Caco-2 (cell line): ENCODE measurements at regions not wholly inside any gene's neighbourhood (a gene's known extent, or its start where the extent isn't known, plus 50 kb on each side); places are given as distances from the start of the nearest gene placed in this dataset.
A peak's percentile ranks its signal among the peaks of the same experiment; 100 is the strongest.

Source experiments
- BruUV-seq: library from RNA; stranded (reverse); fragments of 400-500 nt; replicated peaks from 2 replicates; lab custom pipeline; 2021; lab: Mats Ljungman, UMichigan
- CTCF ChIA-PET: fragments of 300-600 bp; sonication (Branson Sonifier 250); formaldehyde crosslinking; loops from one replicate; lab custom pipeline; 2022; ENCODE audit warnings: antibody characterized with exemption; lab: Charles Lee
- POLR2A ChIA-PET: fragments of 300-600 bp; sonication (Branson Sonifier 250); formaldehyde crosslinking; loops from one replicate; lab custom pipeline; 2022; ENCODE audit warnings: antibody characterized with exemption; lab: Charles Lee
- DNase-seq, 2 experiments: peaks; one replicate each; pipeline versions ENCODE4 v3.0.0 to v3.0.0-alpha.2; 2020 to 2022
- H3K27me3 ChIP-seq: replicated peaks from 2 replicates; pipeline ENCODE4 v1.6.0; 2011; ENCODE audit warnings: low read length; ENCODE audit not compliant: control insufficient read depth, insufficient read depth
- H3K36me3 ChIP-seq: 2 replicates; pipeline ENCODE4 v1.5.1; 2011; ENCODE audit warnings: low read length; ENCODE audit not compliant: control insufficient read depth, insufficient read depth
- H3K4me1 ChIP-seq: fragments of 250-450 bp; sonication (Bioruptor Pico); 2 replicates; pipeline ENCODE4 v1.5.1; 2020; ENCODE audit warnings: mild to moderate bottlenecking
- H3K4me3 ChIP-seq: 2 replicates; pipeline ENCODE4 v1.5.1; 2011; ENCODE audit warnings: low read depth, mild to moderate bottlenecking, control low read depth, low read length
- H3K9me3 ChIP-seq: fragments of 250-450 bp; sonication (Bioruptor Pico); 2 replicates; pipeline ENCODE4 v1.5.1; 2020; ENCODE audit warnings: mild to moderate bottlenecking, moderate library complexity
- H3K27ac Mint-ChIP-seq: one replicate; pipeline ENCODE4 v1.8.0; 2022; ENCODE audit warnings: mixed read lengths; ENCODE audit not compliant: unreplicated experiment
- H3K27me3 Mint-ChIP-seq: one replicate; pipeline ENCODE4 v1.8.0; 2022; ENCODE audit warnings: mixed read lengths; ENCODE audit not compliant: insufficient read depth, unreplicated experiment
- H3K36me3 Mint-ChIP-seq: one replicate; pipeline ENCODE4 v1.8.0; 2022; ENCODE audit warnings: mild to moderate bottlenecking, mixed read lengths; ENCODE audit not compliant: insufficient read depth, unreplicated experiment
- H3K4me1 Mint-ChIP-seq: one replicate; pipeline ENCODE4 v1.8.0; 2022; ENCODE audit warnings: low read depth, mixed read lengths; ENCODE audit not compliant: unreplicated experiment
- H3K4me3 Mint-ChIP-seq: one replicate; pipeline ENCODE4 v1.8.0; 2022; ENCODE audit warnings: mild to moderate bottlenecking, moderate library complexity, mixed read lengths; ENCODE audit not compliant: unreplicated experiment
- H3K9me3 Mint-ChIP-seq: one replicate; pipeline ENCODE4 v1.8.0; 2022; ENCODE audit warnings: mixed read lengths; ENCODE audit not compliant: unreplicated experiment
- intact Hi-C: fragments of 100-400 bp; cut with micrococcal nuclease; formaldehyde crosslinking; loops from one replicate; pipeline ENCODE4 v1.10.0; 2022; ENCODE audit not compliant: unreplicated experiment
- TF ChIP-seq, protein P1 (sequence below), 2 experiments: fragments of 200-600 bp in 1 of 2; IDR thresholded peaks; 1 replicate in 1 of 2; 2 replicates in 1 of 2; pipeline versions ENCODE4 v1.5.1 to v1.8.0; 2011 to 2022; ENCODE audit warnings: antibody characterized with exemption in 1 of 2, control low read depth in 1 of 2, inconsistent platforms in 1 of 2, low read depth in 1 of 2, low read length in 1 of 2, mild to moderate bottlenecking in 1 of 2, moderate library complexity in 1 of 2; ENCODE audit not compliant: insufficient read depth in 1 of 2, severe bottlenecking in 1 of 2, unreplicated experiment in 1 of 2

- H3K36me3 Mint-ChIP-seq: no peaks in the 10 kb centered on the region
- peaks cover 10% of the 10 kb centered on the region for H3K4me1 Mint-ChIP-seq
- H3K9me3 Mint-ChIP-seq: no peaks in the 10 kb centered on the region
- H3K4me3 Mint-ChIP-seq: no peak overlapping the region
- Histone ChIP-seq H3K27me3 (no peaks in the 10 kb centered on the region; the same call in 1 of the 2 replicates), H3K36me3 (no peaks in the 10 kb centered on the region), H3K4me1 (peaks cover 9% of the 10 kb centered on the region; the same call in 1 of the 2 replicates), H3K9me3 (no peaks in the 10 kb centered on the region), H3K4me3 (no peak overlapping the region)
- BruUV-seq: no TSS peak
- POLR2A ChIA-PET: no interaction called here
- CTCF ChIA-PET: interaction anchor here (0.6 kb wide), 1 partner anchor 154 kb away, joined by 3 read pairs; no protein-coding TSS in a partner anchor
- no peak overlapping the region for H3K27ac Mint-ChIP-seq
- H3K27me3 Mint-ChIP-seq: peaks cover 16% of the 10 kb centered on the region
- intact Hi-C loops: no loop called here
- DNase-seq: no peak
- TF ChIP-seq, protein P1, sequence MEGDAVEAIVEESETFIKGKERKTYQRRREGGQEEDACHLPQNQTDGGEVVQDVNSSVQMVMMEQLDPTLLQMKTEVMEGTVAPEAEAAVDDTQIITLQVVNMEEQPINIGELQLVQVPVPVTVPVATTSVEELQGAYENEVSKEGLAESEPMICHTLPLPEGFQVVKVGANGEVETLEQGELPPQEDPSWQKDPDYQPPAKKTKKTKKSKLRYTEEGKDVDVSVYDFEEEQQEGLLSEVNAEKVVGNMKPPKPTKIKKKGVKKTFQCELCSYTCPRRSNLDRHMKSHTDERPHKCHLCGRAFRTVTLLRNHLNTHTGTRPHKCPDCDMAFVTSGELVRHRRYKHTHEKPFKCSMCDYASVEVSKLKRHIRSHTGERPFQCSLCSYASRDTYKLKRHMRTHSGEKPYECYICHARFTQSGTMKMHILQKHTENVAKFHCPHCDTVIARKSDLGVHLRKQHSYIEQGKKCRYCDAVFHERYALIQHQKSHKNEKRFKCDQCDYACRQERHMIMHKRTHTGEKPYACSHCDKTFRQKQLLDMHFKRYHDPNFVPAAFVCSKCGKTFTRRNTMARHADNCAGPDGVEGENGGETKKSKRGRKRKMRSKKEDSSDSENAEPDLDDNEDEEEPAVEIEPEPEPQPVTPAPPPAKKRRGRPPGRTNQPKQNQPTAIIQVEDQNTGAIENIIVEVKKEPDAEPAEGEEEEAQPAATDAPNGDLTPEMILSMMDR (IDR thresholded peaks at IDR 0.05; ENCODE audit: insufficient read depth in 1 of 2, low read depth in 1 of 2, low read length in 1 of 2, severe bottlenecking in 1 of 2, unreplicated experiment in 1 of 2): no peak
Observed at GRCh38 chr20:39110819-39111136, 148.6 kb downstream of the DHX35 start.

DNA sequence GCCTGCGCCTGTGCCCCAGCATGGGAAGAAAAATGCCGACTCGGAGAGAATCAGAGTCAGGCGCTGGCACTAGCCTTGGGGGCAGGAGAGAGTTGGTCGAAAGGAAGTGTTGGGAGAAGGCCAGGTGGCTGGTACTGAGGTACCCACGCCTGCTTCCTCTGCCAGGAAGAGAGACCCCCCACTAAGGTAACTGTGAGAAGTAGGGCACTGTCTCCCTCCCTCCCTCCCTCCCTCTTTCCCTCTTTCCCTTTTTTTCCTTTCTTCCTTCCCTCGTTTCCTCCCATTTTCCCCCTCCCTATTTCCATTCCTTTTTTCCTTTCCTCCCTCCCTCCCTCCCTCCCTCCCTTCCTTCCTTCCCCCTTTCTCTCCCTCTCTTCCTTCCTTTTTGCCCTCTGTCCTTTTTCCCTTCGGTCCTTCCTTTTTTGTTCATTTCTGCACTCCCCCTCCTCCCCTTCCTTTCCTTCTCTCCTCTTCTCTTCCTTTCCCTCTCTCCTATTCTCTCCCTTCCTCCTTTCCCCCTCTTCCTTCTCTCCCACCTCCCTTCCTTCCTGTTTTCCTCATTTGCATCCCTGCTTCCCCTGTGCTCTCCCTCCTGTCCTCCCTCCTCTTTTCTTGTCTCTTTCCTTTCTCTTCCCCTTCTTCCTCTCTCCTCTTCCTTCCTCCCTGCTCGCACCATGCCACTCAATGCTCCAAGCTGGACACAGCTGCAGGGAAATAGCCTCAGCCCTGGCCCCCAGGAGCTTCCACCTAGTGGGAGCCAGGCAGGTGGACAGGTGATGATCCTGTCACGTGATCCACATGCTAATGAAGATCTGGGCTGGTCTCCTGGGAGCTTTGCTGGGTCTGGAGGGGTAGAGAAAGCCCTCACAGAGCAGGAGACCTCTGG, 148.0 kb downstream of the DHX35 start:
- ChIA-PET POLR2A (no interaction called here), CTCF (interaction anchor here (0.6 kb wide), 1 partner anchor 155 kb away, joined by 3 read pairs; no protein-coding TSS in a partner anchor)
- Histone ChIP-seq H3K9me3 (no peaks in the 10 kb centered on the region), H3K27me3 (no peaks in the 10 kb centered on the region; the same call in 1 of the 2 replicates), H3K36me3 (no peaks in the 10 kb centered on the region), H3K4me1 (peaks cover 9% of the 10 kb centered on the region; the same call in 1 of the 2 replicates), H3K4me3 (no peak overlapping the region)
- H3K4me3 Mint-ChIP-seq: no peak overlapping the region
- peaks cover 12% of the 10 kb centered on the region for H3K4me1 Mint-ChIP-seq
- BruUV-seq: no TSS peak
- no peak overlapping the region for H3K27ac Mint-ChIP-seq
- TF ChIP-seq, protein P1 (IDR thresholded peaks at IDR 0.05; ENCODE audit: insufficient read depth in 1 of 2, low read depth in 1 of 2, low read length in 1 of 2, severe bottlenecking in 1 of 2, unreplicated experiment in 1 of 2): no peak
- intact Hi-C loops: no loop called here
- H3K27me3 Mint-ChIP-seq: peaks cover 16% of the 10 kb centered on the region
- H3K9me3 Mint-ChIP-seq: no peaks in the 10 kb centered on the region
- peak; percentile 44 to 68 for DNase-seq
- no peaks in the 10 kb centered on the region for H3K36me3 Mint-ChIP-seq

GRCh38 chr20:39108746-39109145, 146.6 kb downstream of the DHX35 start:
- ChIA-PET CTCF (interaction anchor here (0.8 kb wide), 1 partner anchor 568 kb away, joined by 3 read pairs; no protein-coding TSS in a partner anchor), POLR2A (interaction anchor here (0.5 kb wide), 1 partner anchor 183 kb away, joined by 3 read pairs; the partner anchor contains the start of gene FAM83D)
- no peaks in the 10 kb centered on the region for H3K36me3 ChIP-seq
- Mint-ChIP-seq H3K36me3 (no peaks in the 10 kb centered on the region), H3K27me3 (peaks cover 16% of the 10 kb centered on the region), H3K27ac (no peak overlapping the region), H3K9me3 (peaks cover 3% of the 10 kb centered on the region), H3K4me1 (peaks cover 12% of the 10 kb centered on the region), H3K4me3 (no peak overlapping the region)
- intact Hi-C loops: no loop called here
- no peak overlapping the region for H3K4me3 ChIP-seq
- H3K9me3 ChIP-seq: peaks cover 3% of the 10 kb centered on the region; the same call in 1 of the 2 replicates
- DNase-seq: no peak
- TF ChIP-seq, protein P1 (IDR thresholded peaks at IDR 0.05; ENCODE audit: insufficient read depth in 1 of 2, low read depth in 1 of 2, low read length in 1 of 2, severe bottlenecking in 1 of 2, unreplicated experiment in 1 of 2): no peak
- no TSS peak for BruUV-seq
- no peaks in the 10 kb centered on the region; the same call in 1 of the 2 replicates for H3K27me3 ChIP-seq
- peaks cover 9% of the 10 kb centered on the region; the same call in 1 of the 2 replicates for H3K4me1 ChIP-seq
